ENCODE measurements at regions not wholly inside any gene's neighbourhood (a gene's known extent, or its start where the extent isn't known, plus 50 kb on each side); places are given as distances from the start of the nearest gene placed in this dataset.

- CTCF ChIA-PET: no interaction called here
- no TSS peak for BruUV-seq (replicated peaks)
- no peaks in the 10 kb centered on the region for H3K36me3 Mint-ChIP-seq (ENCODE audit: insufficient read depth, unreplicated experiment)
- H3K4me3 Mint-ChIP-seq (ENCODE audit: low read depth, unreplicated experiment): no peak overlapping the region
- DNase-seq: no peak
- intact Hi-C loops (cut with micrococcal nuclease; ENCODE audit: unreplicated experiment): no loop called here
- H3K9me3 Mint-ChIP-seq (ENCODE audit: low read depth, unreplicated experiment): no peaks in the 10 kb centered on the region
- H3K27ac Mint-ChIP-seq (ENCODE audit: unreplicated experiment): no peak overlapping the region
- H3K27me3 Mint-ChIP-seq (ENCODE audit: unreplicated experiment): no peaks in the 10 kb centered on the region
- H3K4me1 Mint-ChIP-seq (ENCODE audit: low read depth, unreplicated experiment): no peaks in the 10 kb centered on the region
- TF ChIP-seq, protein P1, sequence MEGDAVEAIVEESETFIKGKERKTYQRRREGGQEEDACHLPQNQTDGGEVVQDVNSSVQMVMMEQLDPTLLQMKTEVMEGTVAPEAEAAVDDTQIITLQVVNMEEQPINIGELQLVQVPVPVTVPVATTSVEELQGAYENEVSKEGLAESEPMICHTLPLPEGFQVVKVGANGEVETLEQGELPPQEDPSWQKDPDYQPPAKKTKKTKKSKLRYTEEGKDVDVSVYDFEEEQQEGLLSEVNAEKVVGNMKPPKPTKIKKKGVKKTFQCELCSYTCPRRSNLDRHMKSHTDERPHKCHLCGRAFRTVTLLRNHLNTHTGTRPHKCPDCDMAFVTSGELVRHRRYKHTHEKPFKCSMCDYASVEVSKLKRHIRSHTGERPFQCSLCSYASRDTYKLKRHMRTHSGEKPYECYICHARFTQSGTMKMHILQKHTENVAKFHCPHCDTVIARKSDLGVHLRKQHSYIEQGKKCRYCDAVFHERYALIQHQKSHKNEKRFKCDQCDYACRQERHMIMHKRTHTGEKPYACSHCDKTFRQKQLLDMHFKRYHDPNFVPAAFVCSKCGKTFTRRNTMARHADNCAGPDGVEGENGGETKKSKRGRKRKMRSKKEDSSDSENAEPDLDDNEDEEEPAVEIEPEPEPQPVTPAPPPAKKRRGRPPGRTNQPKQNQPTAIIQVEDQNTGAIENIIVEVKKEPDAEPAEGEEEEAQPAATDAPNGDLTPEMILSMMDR (IDR thresholded peaks at IDR 0.05; ENCODE audit: unreplicated experiment): no peak
Observed at GRCh38 chr13:61045251-61045650, 370.4 kb downstream of the PCDH20 start.

- DNase-seq: no peak
- Mint-ChIP-seq H3K27ac (ENCODE audit: unreplicated experiment) (no peak overlapping the region), H3K36me3 (ENCODE audit: insufficient read depth, unreplicated experiment) (no peaks in the 10 kb centered on the region), H3K9me3 (ENCODE audit: low read depth, unreplicated experiment) (peaks cover 6% of the 10 kb centered on the region), H3K27me3 (ENCODE audit: unreplicated experiment) (no peaks in the 10 kb centered on the region), H3K4me1 (ENCODE audit: low read depth, unreplicated experiment) (no peaks in the 10 kb centered on the region), H3K4me3 (ENCODE audit: low read depth, unreplicated experiment) (no peak overlapping the region)
- CTCF ChIA-PET: no interaction called here
- TF ChIP-seq, protein P1 (IDR thresholded peaks at IDR 0.05; ENCODE audit: unreplicated experiment): no peak
- intact Hi-C loops (cut with micrococcal nuclease; ENCODE audit: unreplicated experiment): no loop called here
- BruUV-seq (replicated peaks): no TSS peak
Observed at GRCh38 chr13:61040181-61040580, 375.5 kb downstream of the PCDH20 start.

DNA sequence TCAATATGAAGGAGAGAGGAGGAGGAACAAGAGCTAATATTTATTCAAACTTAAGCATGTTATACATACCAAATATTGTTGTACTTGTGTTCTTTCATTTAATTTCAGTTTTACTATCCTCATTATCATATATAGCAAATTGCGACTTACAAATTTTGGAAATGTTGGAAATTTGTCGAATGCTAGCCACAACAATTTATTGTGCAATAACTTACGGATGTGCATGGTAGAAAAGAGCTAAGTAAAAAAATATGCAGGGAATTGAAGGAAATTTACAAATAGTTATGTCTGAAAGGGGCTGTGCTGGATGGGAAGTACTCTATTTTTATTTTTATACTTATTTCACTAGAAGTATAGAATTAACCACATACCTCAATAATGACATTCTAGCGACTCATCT, 376.3 kb downstream of the PCDH20 start:
- TF ChIP-seq, protein P1 (IDR thresholded peaks at IDR 0.05; ENCODE audit: unreplicated experiment): no peak
- Mint-ChIP-seq H3K27ac (ENCODE audit: unreplicated experiment) (no peak overlapping the region), H3K9me3 (ENCODE audit: low read depth, unreplicated experiment) (peaks cover 6% of the 10 kb centered on the region), H3K4me3 (ENCODE audit: low read depth, unreplicated experiment) (no peak overlapping the region), H3K36me3 (ENCODE audit: insufficient read depth, unreplicated experiment) (no peaks in the 10 kb centered on the region), H3K27me3 (ENCODE audit: unreplicated experiment) (no peaks in the 10 kb centered on the region), H3K4me1 (ENCODE audit: low read depth, unreplicated experiment) (no peaks in the 10 kb centered on the region)
- no TSS peak for BruUV-seq (replicated peaks)
- intact Hi-C loops (cut with micrococcal nuclease; ENCODE audit: unreplicated experiment): no loop called here
- CTCF ChIA-PET: no interaction called here
- no peak for DNase-seq

GRCh38 chr13:61036715-61037114, 378.9 kb downstream of the PCDH20 start:
- Mint-ChIP-seq H3K27me3 (ENCODE audit: unreplicated experiment) (no peaks in the 10 kb centered on the region), H3K4me3 (ENCODE audit: low read depth, unreplicated experiment) (no peak overlapping the region), H3K36me3 (ENCODE audit: insufficient read depth, unreplicated experiment) (no peaks in the 10 kb centered on the region), H3K4me1 (ENCODE audit: low read depth, unreplicated experiment) (no peaks in the 10 kb centered on the region), H3K9me3 (ENCODE audit: low read depth, unreplicated experiment) (peaks cover 6% of the 10 kb centered on the region), H3K27ac (ENCODE audit: unreplicated experiment) (no peak overlapping the region)
- TF ChIP-seq, protein P1 (IDR thresholded peaks at IDR 0.05; ENCODE audit: unreplicated experiment): no peak
- intact Hi-C loops (cut with micrococcal nuclease; ENCODE audit: unreplicated experiment): no loop called here
- no peak for DNase-seq
- CTCF ChIA-PET: no interaction called here
- BruUV-seq (replicated peaks): no TSS peak

GRCh38 chr13:61030445-61030844, 385.2 kb downstream of the PCDH20 start:
- Mint-ChIP-seq H3K36me3 (ENCODE audit: insufficient read depth, unreplicated experiment) (no peaks in the 10 kb centered on the region), H3K4me3 (ENCODE audit: low read depth, unreplicated experiment) (no peak overlapping the region), H3K27ac (ENCODE audit: unreplicated experiment) (no peak overlapping the region), H3K27me3 (ENCODE audit: unreplicated experiment) (no peaks in the 10 kb centered on the region), H3K9me3 (ENCODE audit: low read depth, unreplicated experiment) (peaks cover 3% of the 10 kb centered on the region), H3K4me1 (ENCODE audit: low read depth, unreplicated experiment) (no peaks in the 10 kb centered on the region)
- DNase-seq: no peak
- no TSS peak for BruUV-seq (replicated peaks)
- TF ChIP-seq, protein P1 (IDR thresholded peaks at IDR 0.05; ENCODE audit: unreplicated experiment): no peak
- intact Hi-C loops (cut with micrococcal nuclease; ENCODE audit: unreplicated experiment): no loop called here
- CTCF ChIA-PET: no interaction called here

Data from Calu3 (cell line).